Activated B cell treated with CpG ODN at 0.5 μM for 24 hours (primary cell): ENCODE measurements at regions not wholly inside any gene's neighbourhood (a gene's known extent, or its start where the extent isn't known, plus 50 kb on each side); places are given as distances from the start of the nearest gene placed in this dataset.

ENCODE experiments used
- ATAC-seq: fragments of 200-7000 bp; cut with Tn5 transposase; one replicate; pipeline ENCODE4 v1.10.0; 2021; ENCODE audit warnings: low read depth, mild to moderate bottlenecking, moderate library complexity
- CTCF ChIA-PET: fragments of 350-600 bp; sonication (Branson Sonifier 250); formaldehyde crosslinking; loops from one replicate; lab custom pipeline; 2021; ENCODE audit warnings: antibody characterized with exemption; lab: Charles Lee
- POLR2A ChIA-PET: fragments of 350-600 bp; sonication (Branson Sonifier 250); formaldehyde crosslinking; loops from one replicate; lab custom pipeline; 2021; ENCODE audit warnings: antibody characterized with exemption; lab: Charles Lee
- DNase-seq: peaks from one replicate; pipeline ENCODE4 v3.0.0; 2022
- H3K27ac Mint-ChIP-seq: one replicate; pipeline ENCODE4 v1.8.0; 2020; ENCODE audit warnings: mixed read lengths
- H3K27me3 Mint-ChIP-seq: one replicate; pipeline ENCODE4 v1.8.0; 2021; ENCODE audit warnings: mixed read lengths
- H3K36me3 Mint-ChIP-seq: one replicate; pipeline ENCODE4 v1.8.0; 2021; ENCODE audit warnings: low read depth, mixed read lengths
- H3K4me1 Mint-ChIP-seq: one replicate; pipeline ENCODE4 v1.8.0; 2021; ENCODE audit warnings: mixed read lengths
- H3K4me3 Mint-ChIP-seq: one replicate; pipeline ENCODE4 v1.8.0; 2020; ENCODE audit warnings: mild to moderate bottlenecking, mixed read lengths
- H3K9me3 Mint-ChIP-seq: one replicate; pipeline ENCODE4 v1.8.0; 2020; ENCODE audit warnings: mixed read lengths
- intact Hi-C: fragments of 100-400 bp; cut with micrococcal nuclease; formaldehyde crosslinking; loops from one replicate; pipeline ENCODE4 v1.15.1; 2024
- TF ChIP-seq, protein P1 (sequence below): fragments of 200-600 bp; IDR thresholded peaks from one replicate; pipeline ENCODE4 v1.8.0; 2022; ENCODE audit warnings: antibody characterized with exemption, mild to moderate bottlenecking

GRCh38 chr4:173845580-173845979 lies 315.6 kb upstream of the HAND2 start:
- ATAC-seq = no peak
- H3K9me3 Mint-ChIP-seq = peaks cover 5% of the 10 kb centered on the region
- POLR2A ChIA-PET = no interaction called here
- H3K27ac Mint-ChIP-seq = no peak overlapping the region
- no peaks in the 10 kb centered on the region for H3K4me1 Mint-ChIP-seq
- H3K36me3 Mint-ChIP-seq = no peaks in the 10 kb centered on the region
- no peak overlapping the region for H3K4me3 Mint-ChIP-seq
- intact Hi-C loops = no loop called here
- no peak for DNase-seq
- CTCF ChIA-PET = no interaction called here
- TF ChIP-seq, protein P1, sequence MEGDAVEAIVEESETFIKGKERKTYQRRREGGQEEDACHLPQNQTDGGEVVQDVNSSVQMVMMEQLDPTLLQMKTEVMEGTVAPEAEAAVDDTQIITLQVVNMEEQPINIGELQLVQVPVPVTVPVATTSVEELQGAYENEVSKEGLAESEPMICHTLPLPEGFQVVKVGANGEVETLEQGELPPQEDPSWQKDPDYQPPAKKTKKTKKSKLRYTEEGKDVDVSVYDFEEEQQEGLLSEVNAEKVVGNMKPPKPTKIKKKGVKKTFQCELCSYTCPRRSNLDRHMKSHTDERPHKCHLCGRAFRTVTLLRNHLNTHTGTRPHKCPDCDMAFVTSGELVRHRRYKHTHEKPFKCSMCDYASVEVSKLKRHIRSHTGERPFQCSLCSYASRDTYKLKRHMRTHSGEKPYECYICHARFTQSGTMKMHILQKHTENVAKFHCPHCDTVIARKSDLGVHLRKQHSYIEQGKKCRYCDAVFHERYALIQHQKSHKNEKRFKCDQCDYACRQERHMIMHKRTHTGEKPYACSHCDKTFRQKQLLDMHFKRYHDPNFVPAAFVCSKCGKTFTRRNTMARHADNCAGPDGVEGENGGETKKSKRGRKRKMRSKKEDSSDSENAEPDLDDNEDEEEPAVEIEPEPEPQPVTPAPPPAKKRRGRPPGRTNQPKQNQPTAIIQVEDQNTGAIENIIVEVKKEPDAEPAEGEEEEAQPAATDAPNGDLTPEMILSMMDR = no peak
- H3K27me3 Mint-ChIP-seq = no peaks in the 10 kb centered on the region

GRCh38 chr4:173839865-173840264 lies 309.8 kb upstream of the HAND2 start:
- intact Hi-C loops = no loop called here
- Mint-ChIP-seq H3K27ac (no peak overlapping the region), H3K36me3 (no peaks in the 10 kb centered on the region), H3K4me3 (no peak overlapping the region), H3K9me3 (peaks cover 5% of the 10 kb centered on the region), H3K27me3 (no peaks in the 10 kb centered on the region), H3K4me1 (no peaks in the 10 kb centered on the region)
- DNase-seq (no peak), ATAC-seq (no peak)
- POLR2A ChIA-PET = no interaction called here
- CTCF ChIA-PET = no interaction called here
- TF ChIP-seq, protein P1 = no peak

GRCh38 chr4:173837517-173837916 lies 307.5 kb upstream of the HAND2 start:
- Mint-ChIP-seq H3K27me3 (no peaks in the 10 kb centered on the region), H3K4me1 (no peaks in the 10 kb centered on the region), H3K4me3 (no peak overlapping the region), H3K36me3 (no peaks in the 10 kb centered on the region), H3K9me3 (peaks cover under 1% of the 10 kb centered on the region), H3K27ac (no peak overlapping the region)
- ATAC-seq (no peak), DNase-seq (no peak)
- CTCF ChIA-PET = no interaction called here
- intact Hi-C loops = no loop called here
- TF ChIP-seq, protein P1 = no peak
- POLR2A ChIA-PET = no interaction called here

- CTCF ChIA-PET = no interaction called here
- DNase-seq (no peak), ATAC-seq (no peak)
- Mint-ChIP-seq H3K4me1 (no peaks in the 10 kb centered on the region), H3K27me3 (peaks cover 7% of the 10 kb centered on the region), H3K27ac (no peak overlapping the region), H3K9me3 (no peaks in the 10 kb centered on the region), H3K4me3 (no peak overlapping the region), H3K36me3 (no peaks in the 10 kb centered on the region)
- intact Hi-C loops = no loop called here
- TF ChIP-seq, protein P1 = no peak
- POLR2A ChIA-PET = no interaction called here
Measured at GRCh38 chr4:173835903-173836302, 305.9 kb upstream of the HAND2 start.

GRCh38 chr4:173834151-173834550 lies 304.1 kb upstream of the HAND2 start:
- no peaks in the 10 kb centered on the region for H3K4me1 Mint-ChIP-seq
- CTCF ChIA-PET = no interaction called here
- POLR2A ChIA-PET = no interaction called here
- DNase-seq (no peak), ATAC-seq (no peak)
- intact Hi-C loops = no loop called here
- H3K4me3 Mint-ChIP-seq = no peak overlapping the region
- H3K27ac Mint-ChIP-seq = no peak overlapping the region
- H3K36me3 Mint-ChIP-seq = no peaks in the 10 kb centered on the region
- peaks cover 8% of the 10 kb centered on the region for H3K27me3 Mint-ChIP-seq
- H3K9me3 Mint-ChIP-seq = peaks cover 3% of the 10 kb centered on the region
- TF ChIP-seq, protein P1 = no peak
